Esophagus muscularis mucosa (tissue), 4 donors: ENCODE measurements at regions not wholly inside any gene's neighbourhood (a gene's known extent, or its start where the extent isn't known, plus 50 kb on each side); places are given as distances from the start of the nearest gene placed in this dataset.
"Not testable (repeated sequence)": the region's sequence is repeated elsewhere in the genome, so short reads cannot be mapped to it uniquely, and the experiment has no call there.

Source experiments
- DNase-seq: peaks from one replicate; pipeline ENCODE4 v3.0.0-alpha.2; 2017; ENCODE audit errors: extremely low spot score
- H3K27ac ChIP-seq, 4 donors: fragments of 200-600 bp; sonication (generic); replicated peaks in 1 of 4; 1 replicate in 3 of 4; 2 replicates in 1 of 4; pipeline ENCODE4 v1.5.1; 2016 to 2019; ENCODE audit warnings: mild to moderate bottlenecking in 1 of 4
- H3K27me3 ChIP-seq, 4 donors: fragments of 200-600 bp; sonication (generic); one replicate each; pipeline versions ENCODE4 v1.5.1 to v1.6.0; 2016 to 2019
- H3K36me3 ChIP-seq, 4 donors: fragments of 200-600 bp; sonication (generic); one replicate each; pipeline ENCODE4 v1.5.1; 2016 to 2019
- H3K4me1 ChIP-seq, 4 donors: fragments of 200-600 bp; sonication (generic); one replicate each; pipeline ENCODE4 v1.5.1; 2016 to 2019
- H3K4me3 ChIP-seq, 4 donors: fragments of 200-600 bp; sonication (generic); 1 replicate in 2 of 4; 2 replicates in 2 of 4; pipeline ENCODE4 v1.5.1; 2016 to 2019; ENCODE audit warnings: mild to moderate bottlenecking in 4 of 4, moderate library complexity in 1 of 4
- H3K9me3 ChIP-seq, 4 donors: fragments of 200-600 bp; sonication (generic); 1 replicate in 3 of 4; 2 replicates in 1 of 4; pipeline ENCODE4 v1.5.1; 2016 to 2019
- CTCF ChIP-seq, 3 experiments: fragments of 200-600 bp in 2 of 3; fragments of 450-650 bp in 1 of 3; sonication (generic) in 2 of 3; IDR thresholded peaks; one replicate each; pipeline ENCODE4 v1.5.1; 2017 to 2019; ENCODE audit warnings: antibody characterized with exemption in 3 of 3, mild to moderate bottlenecking in 2 of 3, moderate library complexity in 1 of 3
- EP300 ChIP-seq: sonication (generic); formaldehyde crosslinking; IDR thresholded peaks from one replicate; pipeline ENCODE4 v1.6.1; 2017; ENCODE audit warnings: antibody characterized with exemption
- POLR2A ChIP-seq: fragments of 450-650 bp; IDR thresholded peaks from one replicate; pipeline ENCODE4 v1.6.1; 2017; ENCODE audit warnings: antibody characterized with exemption, moderate library complexity, mild to moderate bottlenecking, low read depth
- POLR2AphosphoS5 ChIP-seq, 2 donors: sonication (generic); formaldehyde crosslinking; IDR thresholded peaks; one replicate each; pipeline ENCODE4 v1.6.1; 2017; ENCODE audit warnings: antibody characterized with exemption in 2 of 2
- WGBS: methylation state at CpG from one replicate; pipeline ENCODE4 v1.1.5; 2018; 5-methylcytosine and 5-hydroxymethylcytosine counted together
- intact Hi-C: fragments of 100-400 bp; cut with DNase I; formaldehyde crosslinking; loops from one replicate; pipeline ENCODE4 v1.15.1; 2023

GRCh38 chr3:30320392-30320791 lies 286.0 kb upstream of the TGFBR2 start:
- intact Hi-C loops = no loop called here
- no peak for TF ChIP-seq CTCF (IDR thresholded peaks at IDR 0.05)
- DNase-seq = no peak
- no peak overlapping the region for H3K27ac ChIP-seq
- H3K4me1 ChIP-seq = peaks cover 4 to 16% (median 12%) of the 10 kb centered on the region in 4 donors
- no peak overlapping the region for H3K4me3 ChIP-seq
- no peaks in the 10 kb centered on the region for H3K9me3 ChIP-seq
- no peaks in the 10 kb centered on the region for H3K27me3 ChIP-seq
- WGBS = 100% methylated on average over 1 of the region's 1 CpG
- no peaks in the 10 kb centered on the region for H3K36me3 ChIP-seq

DNA sequence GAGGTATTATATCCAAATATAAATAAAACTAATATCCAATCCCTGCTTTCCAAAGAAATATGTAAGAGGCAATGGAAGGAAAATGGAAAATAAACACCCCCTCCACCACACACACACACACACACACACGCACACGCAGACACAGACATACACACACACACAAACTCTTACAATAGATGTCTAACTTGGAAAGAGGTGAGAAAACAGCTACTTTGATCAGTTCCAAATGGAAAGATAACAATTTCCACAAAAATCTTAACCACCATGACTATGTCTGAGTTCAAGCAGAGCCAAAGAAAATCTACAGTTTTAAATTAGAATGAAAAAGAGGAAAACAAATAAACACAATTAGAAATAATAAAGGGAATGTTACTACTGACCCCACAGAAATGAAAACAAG lies 285.3 kb upstream of the TGFBR2 start:
- no peak for DNase-seq
- no peak overlapping the region for H3K4me3 ChIP-seq
- TF ChIP-seq POLR2AphosphoS5 (IDR thresholded peaks at IDR 0.05) = no peak
- TF ChIP-seq EP300 = no peak
- no peaks in the 10 kb centered on the region for H3K27me3 ChIP-seq
- H3K27ac ChIP-seq = no peak overlapping the region
- H3K9me3 ChIP-seq = no peaks in the 10 kb centered on the region
- intact Hi-C loops = no loop called here
- 95% methylated on average over 2 of the region's 2 CpGs for WGBS
- peaks cover 4 to 16% (median 12%) of the 10 kb centered on the region in 4 donors for H3K4me1 ChIP-seq
- no peaks in the 10 kb centered on the region for H3K36me3 ChIP-seq

DNA sequence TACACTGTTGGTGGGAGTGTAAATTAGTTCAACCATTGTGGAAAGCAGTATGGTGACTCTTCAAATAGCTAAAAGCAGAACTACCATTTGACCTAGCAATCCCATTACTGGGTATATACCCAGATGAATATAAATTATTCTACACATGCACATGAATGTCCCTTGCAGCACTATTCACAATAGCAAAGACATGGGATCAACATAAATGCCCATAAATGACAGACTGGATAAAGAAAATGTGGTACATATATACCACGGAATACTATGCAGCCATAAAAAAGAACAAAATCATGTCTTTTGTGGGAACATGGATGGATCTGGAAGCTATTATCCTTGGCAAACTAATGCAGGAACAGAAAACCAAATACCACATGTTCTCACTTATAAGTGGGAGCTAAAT lies 282.8 kb upstream of the TGFBR2 start:
- intact Hi-C loops, H3K36me3 ChIP-seq, H3K27ac ChIP-seq, H3K9me3 ChIP-seq, H3K4me3 ChIP-seq, DNase-seq, H3K27me3 ChIP-seq: not testable (repeated sequence)
- peaks cover 4 to 16% (median 12%) of the 10 kb centered on the region in 4 donors for H3K4me1 ChIP-seq
- 100% methylated on average over 1 of the region's 1 CpG for WGBS

DNA sequence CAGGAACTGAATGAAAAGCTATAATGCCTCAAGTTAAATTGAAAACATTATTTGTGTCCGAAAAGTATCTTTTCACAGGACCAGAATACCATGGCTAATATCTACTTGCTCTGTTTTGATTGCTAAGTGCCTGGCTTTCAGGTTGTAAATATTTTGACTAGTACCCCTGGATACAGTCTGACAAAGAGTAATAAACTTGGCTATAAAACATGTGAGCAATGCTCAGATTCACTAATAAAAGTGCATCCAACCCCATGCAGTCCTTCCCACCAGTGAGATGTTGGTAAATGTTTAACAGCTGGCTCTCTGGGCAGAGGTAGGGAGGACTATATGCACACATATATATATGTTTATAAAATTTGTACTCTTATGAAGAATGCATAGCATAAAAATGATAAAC lies 281.8 kb upstream of the TGFBR2 start:
- no peaks in the 10 kb centered on the region for H3K27me3 ChIP-seq
- no peak overlapping the region for H3K4me3 ChIP-seq
- peaks cover 4 to 17% (median 11%) of the 10 kb centered on the region in 4 donors for H3K4me1 ChIP-seq
- H3K27ac ChIP-seq = peak overlapping the region in 1 of 4 donors; percentile 31
- H3K9me3 ChIP-seq = no peaks in the 10 kb centered on the region
- DNase-seq = no peak
- no peaks in the 10 kb centered on the region for H3K36me3 ChIP-seq
- 24% methylated on average over 1 of the region's 1 CpG for WGBS
- TF ChIP-seq POLR2AphosphoS5 (IDR thresholded peaks at IDR 0.05) (no peak), POLR2A (no peak), CTCF (IDR thresholded peaks at IDR 0.05) (no peak), EP300 (no peak)
- intact Hi-C loops = no loop called here

DNA sequence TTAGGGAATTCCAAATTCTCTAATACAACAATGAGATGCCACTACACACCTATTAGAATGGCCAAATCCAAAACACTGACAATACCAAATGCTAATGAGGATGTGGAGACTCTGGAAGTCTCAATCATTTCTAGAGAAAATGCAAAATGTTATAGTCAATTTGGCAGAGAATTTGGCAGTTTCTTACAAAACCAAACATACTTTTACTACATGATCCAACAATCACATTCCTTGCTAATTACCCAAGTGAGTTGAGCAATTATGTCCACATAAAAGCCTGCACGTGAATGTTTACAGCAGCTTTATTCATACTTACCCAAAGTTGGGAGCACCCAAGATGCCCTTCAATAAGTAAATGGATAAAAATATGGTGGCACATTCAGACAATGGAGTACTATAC lies 278.4 kb upstream of the TGFBR2 start:
- H3K4me3 ChIP-seq, H3K27me3 ChIP-seq, H3K36me3 ChIP-seq, intact Hi-C loops, DNase-seq, H3K27ac ChIP-seq, H3K9me3 ChIP-seq: not testable (repeated sequence)
- 62% methylated on average over 1 of the region's 1 CpG for WGBS
- peaks cover 6 to 14% (median 9%) of the 10 kb centered on the region in 4 donors for H3K4me1 ChIP-seq

GRCh38 chr3:30328935-30329334 lies 277.5 kb upstream of the TGFBR2 start:
- H3K27me3 ChIP-seq, intact Hi-C loops, H3K9me3 ChIP-seq, H3K4me3 ChIP-seq, DNase-seq, H3K27ac ChIP-seq, H3K36me3 ChIP-seq: not testable (repeated sequence)
- WGBS = 93% methylated on average over 2 of the region's 2 CpGs
- peaks cover 6 to 14% (median 9%) of the 10 kb centered on the region in 4 donors for H3K4me1 ChIP-seq

- WGBS = 50% methylated on average over 2 of the region's 2 CpGs
- no peaks in the 10 kb centered on the region for H3K27me3 ChIP-seq
- H3K4me1 ChIP-seq = peaks cover 0 to 5% (median 4%) of the 10 kb centered on the region in 4 donors
- no peaks in the 10 kb centered on the region for H3K36me3 ChIP-seq
- H3K4me3 ChIP-seq = no peak overlapping the region
- TF ChIP-seq EP300 = no peak
- TF ChIP-seq POLR2A = no peak
- TF ChIP-seq CTCF (IDR thresholded peaks at IDR 0.05) = no peak
- TF ChIP-seq POLR2AphosphoS5 (IDR thresholded peaks at IDR 0.05) = no peak
- no peak overlapping the region for H3K27ac ChIP-seq
- intact Hi-C loops = no loop called here
- no peaks in the 10 kb centered on the region for H3K9me3 ChIP-seq
- no peak for DNase-seq
Measured at GRCh38 chr3:30331519-30331918, 274.9 kb upstream of the TGFBR2 start.
